WI38 (cell line): ENCODE measurements at regions not wholly inside any gene's neighbourhood (a gene's known extent, or its start where the extent isn't known, plus 50 kb on each side); places are given as distances from the start of the nearest gene placed in this dataset.

ENCODE experiments used
- H3K4me3 ChIP-seq: 2 replicates; pipeline ENCODE4 v1.5.1; 2011; ENCODE audit warnings: low read depth, mild to moderate bottlenecking, control low read depth, low read length
- TF ChIP-seq, protein P1 (sequence below): IDR thresholded peaks from 2 replicates; pipeline ENCODE4 v1.5.1; 2012; ENCODE audit warnings: low read depth, mild to moderate bottlenecking, control low read depth, low read length

DNA sequence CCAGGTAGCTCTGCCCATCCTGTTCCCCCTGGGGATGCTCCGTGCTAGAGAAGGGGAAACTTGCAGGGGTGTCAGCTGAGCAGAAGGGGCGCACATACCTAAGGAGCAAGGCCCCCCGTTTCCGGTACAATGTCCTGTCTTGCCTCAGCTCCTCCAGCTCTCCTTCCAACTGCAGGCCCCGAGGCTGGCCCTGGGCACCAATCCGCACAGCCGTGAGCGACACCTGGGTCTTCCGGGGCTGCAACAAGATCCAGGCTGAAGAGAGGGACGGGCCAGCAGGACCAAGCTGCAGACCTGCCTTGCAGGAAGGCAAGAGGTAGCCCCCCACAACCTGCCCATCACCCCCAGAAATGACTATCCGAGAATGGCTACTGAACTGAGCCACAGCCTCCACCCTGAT lies 102.6 kb downstream of the RMI2 start:
- H3K4me3 ChIP-seq: no peak overlapping the region
- TF ChIP-seq, protein P1, sequence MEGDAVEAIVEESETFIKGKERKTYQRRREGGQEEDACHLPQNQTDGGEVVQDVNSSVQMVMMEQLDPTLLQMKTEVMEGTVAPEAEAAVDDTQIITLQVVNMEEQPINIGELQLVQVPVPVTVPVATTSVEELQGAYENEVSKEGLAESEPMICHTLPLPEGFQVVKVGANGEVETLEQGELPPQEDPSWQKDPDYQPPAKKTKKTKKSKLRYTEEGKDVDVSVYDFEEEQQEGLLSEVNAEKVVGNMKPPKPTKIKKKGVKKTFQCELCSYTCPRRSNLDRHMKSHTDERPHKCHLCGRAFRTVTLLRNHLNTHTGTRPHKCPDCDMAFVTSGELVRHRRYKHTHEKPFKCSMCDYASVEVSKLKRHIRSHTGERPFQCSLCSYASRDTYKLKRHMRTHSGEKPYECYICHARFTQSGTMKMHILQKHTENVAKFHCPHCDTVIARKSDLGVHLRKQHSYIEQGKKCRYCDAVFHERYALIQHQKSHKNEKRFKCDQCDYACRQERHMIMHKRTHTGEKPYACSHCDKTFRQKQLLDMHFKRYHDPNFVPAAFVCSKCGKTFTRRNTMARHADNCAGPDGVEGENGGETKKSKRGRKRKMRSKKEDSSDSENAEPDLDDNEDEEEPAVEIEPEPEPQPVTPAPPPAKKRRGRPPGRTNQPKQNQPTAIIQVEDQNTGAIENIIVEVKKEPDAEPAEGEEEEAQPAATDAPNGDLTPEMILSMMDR: no peak

DNA sequence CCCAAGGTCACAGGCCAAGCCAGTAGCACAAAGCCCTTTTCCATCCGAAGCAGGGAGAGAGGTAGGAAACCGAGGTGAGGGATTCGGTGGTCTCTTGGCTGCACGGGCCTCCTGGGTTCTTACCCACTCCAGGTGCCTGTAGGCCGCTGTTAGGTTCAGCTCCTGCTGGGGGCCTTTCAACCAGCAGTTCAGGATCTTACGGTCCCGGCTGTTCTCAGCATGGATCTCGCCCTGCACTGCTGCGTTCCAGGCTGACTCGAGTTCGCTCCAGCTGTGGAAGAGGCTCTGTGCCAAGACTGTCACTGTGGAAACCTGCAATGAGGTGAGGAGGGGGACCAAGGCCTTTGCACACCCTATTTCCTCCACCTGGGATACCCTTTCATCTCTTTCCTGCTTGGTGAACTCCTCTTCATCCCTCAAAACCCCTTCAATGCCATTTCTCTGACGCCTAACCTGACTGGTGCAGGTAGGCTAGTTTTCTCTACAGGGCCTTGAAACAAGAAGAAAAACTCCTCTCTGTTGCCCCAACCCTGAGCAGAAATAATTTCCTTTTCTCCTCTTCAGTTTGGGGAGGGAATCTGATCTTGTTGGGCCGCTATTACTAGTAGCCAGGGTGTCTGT lies 103.6 kb downstream of the RMI2 start:
- TF ChIP-seq, protein P1: no peak
- H3K4me3 ChIP-seq: no peak overlapping the region

DNA sequence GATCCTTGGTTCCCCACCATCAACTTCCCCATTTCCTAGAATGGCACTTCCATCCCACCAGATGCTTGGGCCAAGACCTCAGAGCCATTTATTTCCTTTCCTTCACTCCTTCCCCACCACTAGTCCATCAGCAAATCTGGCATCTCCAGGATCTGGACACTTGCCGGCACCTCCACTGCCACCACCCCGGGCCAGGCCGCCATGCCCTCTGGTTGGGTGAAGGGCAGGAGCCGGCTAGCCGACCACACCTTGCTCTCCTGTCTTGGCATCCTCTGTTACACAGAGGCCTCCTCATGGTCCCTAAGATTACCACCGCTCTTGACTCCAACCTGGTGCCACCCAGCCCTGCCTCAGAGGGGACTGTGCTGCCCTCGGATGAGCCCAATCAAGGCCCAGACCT lies 104.5 kb downstream of the RMI2 start:
- no peak overlapping the region for H3K4me3 ChIP-seq
- TF ChIP-seq, protein P1: no peak

DNA sequence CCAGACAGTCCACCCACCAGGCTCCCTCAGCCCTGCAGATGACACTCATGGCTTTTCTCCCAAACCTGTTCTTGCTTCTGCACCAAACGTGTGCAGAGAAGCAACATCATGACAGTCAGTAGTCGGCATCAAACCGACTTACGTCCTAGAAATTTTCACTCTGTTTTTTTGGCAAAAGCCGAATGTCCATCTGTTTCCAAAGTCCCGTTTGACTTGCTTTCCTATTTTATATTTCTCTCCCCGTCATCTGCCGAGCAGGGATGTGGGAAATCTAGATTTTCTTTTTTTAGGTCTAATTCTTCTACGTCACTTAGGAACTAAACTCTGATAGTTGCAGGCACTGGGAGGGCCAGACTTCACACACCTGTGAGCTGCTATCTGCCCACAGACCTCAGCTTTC lies 104.9 kb downstream of the RMI2 start:
- TF ChIP-seq, protein P1: no peak
- H3K4me3 ChIP-seq: no peak overlapping the region

DNA sequence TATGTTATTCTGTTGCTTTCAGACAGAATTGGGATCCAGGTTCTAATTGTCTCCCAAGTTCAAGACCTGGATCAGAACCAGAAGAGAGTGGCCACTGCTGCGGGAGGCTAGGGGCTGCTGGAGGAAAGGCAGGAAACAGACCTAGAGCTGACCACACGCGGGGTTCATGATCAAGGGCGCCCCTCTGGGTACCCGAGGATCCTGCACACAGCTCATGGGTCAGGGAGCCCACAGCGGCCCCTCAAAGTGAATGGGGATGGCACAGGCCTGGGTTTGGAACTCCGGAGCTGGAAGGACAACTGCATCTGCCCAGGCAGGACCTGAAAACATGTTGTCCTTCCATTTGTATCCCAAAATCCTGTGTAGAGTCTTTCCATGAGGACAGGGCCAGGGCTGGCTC lies 107.0 kb downstream of the RMI2 start:
- no peak overlapping the region for H3K4me3 ChIP-seq
- TF ChIP-seq, protein P1: no peak

DNA sequence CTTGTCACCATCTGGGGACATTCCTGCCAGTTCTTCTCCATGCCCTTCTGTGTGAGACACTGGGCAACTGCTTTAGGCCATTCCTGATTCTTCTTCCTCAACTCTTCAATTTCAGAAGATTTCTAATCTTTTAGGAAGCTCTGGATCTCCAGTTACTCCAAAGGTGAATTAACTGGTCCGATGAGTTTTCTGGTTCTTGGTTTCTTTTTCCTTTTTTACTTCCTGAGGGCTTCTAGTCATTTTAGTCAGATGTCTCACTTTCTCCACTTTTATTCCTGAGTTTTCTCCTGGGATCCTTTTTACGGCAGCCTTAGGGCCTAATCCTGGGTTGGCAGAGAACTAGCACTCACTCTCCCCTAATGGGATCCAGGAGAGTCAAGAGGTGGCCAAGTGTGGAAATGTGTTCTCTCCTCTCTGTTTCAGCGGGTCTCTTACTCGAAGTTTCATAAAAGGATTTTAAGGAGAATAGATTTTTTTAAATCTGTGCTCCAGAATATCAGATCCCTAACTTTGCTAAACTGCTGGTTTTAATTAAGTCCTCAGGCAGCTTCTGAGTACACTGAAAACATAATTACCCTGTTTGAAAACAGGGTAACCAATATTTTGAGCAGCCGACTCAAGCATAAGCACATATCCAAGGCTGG lies 107.6 kb downstream of the RMI2 start:
- TF ChIP-seq, protein P1: no peak
- no peak overlapping the region for H3K4me3 ChIP-seq

DNA sequence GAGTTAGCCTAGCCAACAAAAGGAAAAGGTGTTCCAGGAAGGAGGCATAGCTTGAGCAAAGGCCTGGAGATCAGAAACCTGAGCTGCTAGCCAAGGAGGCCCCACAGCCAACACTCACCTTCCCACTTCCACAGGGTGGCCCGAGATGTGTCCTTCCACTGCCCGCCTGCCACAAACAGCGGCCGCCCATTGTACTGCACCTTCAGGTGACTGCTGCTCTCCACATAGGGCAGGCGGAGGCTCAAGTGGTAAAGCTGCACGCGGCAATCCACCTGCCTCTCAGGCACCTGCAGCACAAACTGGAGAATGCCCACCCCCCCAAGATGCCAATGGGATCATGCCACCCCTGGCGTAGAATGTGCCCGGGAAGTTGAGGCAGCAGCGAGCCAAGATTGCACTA lies 111.5 kb downstream of the RMI2 start:
- TF ChIP-seq, protein P1: no peak

More for the DNA sequence above, 111.5 kb downstream of the RMI2 start:
- H3K4me3 ChIP-seq: no peak overlapping the region
